ENCODE measurements at regions not wholly inside any gene's neighbourhood (a gene's known extent, or its start where the extent isn't known, plus 50 kb on each side); places are given as distances from the start of the nearest gene placed in this dataset.

DNA sequence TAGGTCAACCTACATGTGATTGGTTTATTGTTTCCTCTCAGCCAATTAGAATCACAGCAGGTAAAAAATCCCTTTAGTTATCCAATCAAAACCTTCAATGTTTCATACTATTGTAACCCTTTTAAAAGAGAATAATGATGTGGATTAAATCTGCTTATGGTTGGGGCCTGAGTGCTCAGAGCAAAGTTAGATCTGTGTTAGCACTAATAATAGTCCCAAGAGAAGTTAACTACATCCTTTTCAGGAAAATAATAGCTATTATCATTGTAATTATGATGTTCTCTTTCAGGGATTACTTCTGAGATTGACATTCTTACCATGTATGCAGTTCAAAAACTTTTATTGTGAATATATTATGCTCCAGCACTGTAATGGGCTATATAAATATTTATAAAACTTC, 262.6 kb upstream of the ARX start:
- ChIA-PET POLR2A (no interaction called here), CTCF (ENCODE audit: low intra/inter-chr PET ratio, low total read pairs) (no interaction called here)
- Histone ChIP-seq H2AFZ (ENCODE audit: low read length) (no peak overlapping the region), H3K4me2 (ENCODE audit: low read depth, low read length) (no peak overlapping the region), H4K20me1 (ENCODE audit: insufficient read depth, low read length) (no peaks in the 10 kb centered on the region), H3K27me3 (ENCODE audit: control insufficient read depth in 1 of 2, insufficient read depth in 2 of 2, low read length in 2 of 2) (no peaks in the 10 kb centered on the region), H3K4me1 (ENCODE audit: insufficient read depth, low read length) (no peaks in the 10 kb centered on the region), H3K9ac (ENCODE audit: insufficient read depth, low read depth, low read length) (no peak overlapping the region), H3K27ac (ENCODE audit: extremely low read length, insufficient read depth, low read length) (no peak overlapping the region), H3K9me3 (ENCODE audit: low read length) (no peaks in the 10 kb centered on the region), H3K4me3 (replicated peaks in 1 of 3; ENCODE audit: insufficient read depth in 1 of 3, low read depth in 2 of 3, low read length in 3 of 3) (no peak overlapping the region), H3K79me2 (ENCODE audit: insufficient read depth, low read length) (no peaks in the 10 kb centered on the region), H3K36me3 (replicated peaks in 1 of 2; ENCODE audit: control insufficient read depth in 1 of 2, insufficient read depth in 2 of 2, low read length in 2 of 2) (no peaks in the 10 kb centered on the region)
- in situ Hi-C loops (cut with HindIII; ENCODE audit: extremely low pct_ligation_motif_present, low pct_unique_long_range_greater_than_20kb) (no loop called here), intact Hi-C loops (cut with micrococcal nuclease; ENCODE audit: unreplicated experiment) (no loop called here)
- BruUV-seq (replicated peaks) = no TSS peak
- FAIRE-seq (no peak), DNase-seq (ENCODE audit: low spot score) (no peak), ATAC-seq (no peak)
- TF ChIP-seq, protein P1, sequence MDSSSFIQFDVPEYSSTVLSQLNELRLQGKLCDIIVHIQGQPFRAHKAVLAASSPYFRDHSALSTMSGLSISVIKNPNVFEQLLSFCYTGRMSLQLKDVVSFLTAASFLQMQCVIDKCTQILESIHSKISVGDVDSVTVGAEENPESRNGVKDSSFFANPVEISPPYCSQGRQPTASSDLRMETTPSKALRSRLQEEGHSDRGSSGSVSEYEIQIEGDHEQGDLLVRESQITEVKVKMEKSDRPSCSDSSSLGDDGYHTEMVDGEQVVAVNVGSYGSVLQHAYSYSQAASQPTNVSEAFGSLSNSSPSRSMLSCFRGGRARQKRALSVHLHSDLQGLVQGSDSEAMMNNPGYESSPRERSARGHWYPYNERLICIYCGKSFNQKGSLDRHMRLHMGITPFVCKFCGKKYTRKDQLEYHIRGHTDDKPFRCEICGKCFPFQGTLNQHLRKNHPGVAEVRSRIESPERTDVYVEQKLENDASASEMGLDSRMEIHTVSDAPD (CRISPR knock-in tag; IDR thresholded peaks at IDR 0.05) = no peak
- TF ChIP-seq DR1 (CRISPR knock-in tag; IDR thresholded peaks at IDR 0.05) (no peak), RFX1 (IDR thresholded peaks at IDR 0.05) (no peak), ZFP82 (CRISPR knock-in tag; IDR thresholded peaks at IDR 0.05; ENCODE audit: borderline replicate concordance) (no peak), ARNT2 (CRISPR knock-in tag; IDR thresholded peaks at IDR 0.05; ENCODE audit: low read depth) (no peak), ZNF496 (CRISPR knock-in tag; IDR thresholded peaks at IDR 0.05; ENCODE audit: insufficient replicate concordance) (no peak), ZNF746 (CRISPR knock-in tag; IDR thresholded peaks at IDR 0.05) (no peak), FOXK1 (CRISPR knock-in tag; IDR thresholded peaks at IDR 0.05; ENCODE audit: borderline replicate concordance, low read depth) (no peak), PAX8 (CRISPR knock-in tag; IDR thresholded peaks at IDR 0.05; ENCODE audit: borderline replicate concordance) (no peak), ZNF160 (CRISPR knock-in tag; IDR thresholded peaks at IDR 0.05) (no peak), MTA1 (CRISPR knock-in tag; IDR thresholded peaks at IDR 0.05; ENCODE audit: borderline replicate concordance) (no peak), FOXC1 (CRISPR knock-in tag; IDR thresholded peaks at IDR 0.05; ENCODE audit: borderline replicate concordance) (no peak), MED8 (CRISPR knock-in tag; IDR thresholded peaks at IDR 0.05; ENCODE audit: insufficient replicate concordance) (no peak)
- TF ChIP-seq, protein P2, sequence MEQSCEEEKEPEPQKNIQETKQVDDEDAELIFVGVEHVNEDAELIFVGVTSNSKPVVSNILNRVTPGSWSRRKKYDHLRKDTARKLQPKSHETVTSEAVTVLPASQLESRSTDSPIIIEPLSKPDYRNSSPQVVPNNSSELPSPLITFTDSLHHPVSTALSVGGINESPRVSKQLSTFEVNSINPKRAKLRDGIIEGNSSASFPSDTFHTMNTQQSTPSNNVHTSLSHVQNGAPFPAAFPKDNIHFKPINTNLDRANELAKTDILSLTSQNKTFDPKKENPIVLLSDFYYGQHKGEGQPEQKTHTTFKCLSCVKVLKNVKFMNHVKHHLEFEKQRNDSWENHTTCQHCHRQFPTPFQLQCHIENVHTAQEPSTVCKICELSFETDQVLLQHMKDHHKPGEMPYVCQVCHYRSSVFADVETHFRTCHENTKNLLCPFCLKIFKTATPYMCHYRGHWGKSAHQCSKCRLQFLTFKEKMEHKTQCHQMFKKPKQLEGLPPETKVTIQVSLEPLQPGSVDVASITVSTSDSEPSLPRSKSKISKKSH (CRISPR knock-in tag; IDR thresholded peaks at IDR 0.05; ENCODE audit: borderline replicate concordance) = no peak
- TF ChIP-seq, protein P3, sequence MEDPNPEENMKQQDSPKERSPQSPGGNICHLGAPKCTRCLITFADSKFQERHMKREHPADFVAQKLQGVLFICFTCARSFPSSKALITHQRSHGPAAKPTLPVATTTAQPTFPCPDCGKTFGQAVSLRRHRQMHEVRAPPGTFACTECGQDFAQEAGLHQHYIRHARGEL (CRISPR knock-in tag; IDR thresholded peaks at IDR 0.05) = no peak
- TF ChIP-seq, protein P4, sequence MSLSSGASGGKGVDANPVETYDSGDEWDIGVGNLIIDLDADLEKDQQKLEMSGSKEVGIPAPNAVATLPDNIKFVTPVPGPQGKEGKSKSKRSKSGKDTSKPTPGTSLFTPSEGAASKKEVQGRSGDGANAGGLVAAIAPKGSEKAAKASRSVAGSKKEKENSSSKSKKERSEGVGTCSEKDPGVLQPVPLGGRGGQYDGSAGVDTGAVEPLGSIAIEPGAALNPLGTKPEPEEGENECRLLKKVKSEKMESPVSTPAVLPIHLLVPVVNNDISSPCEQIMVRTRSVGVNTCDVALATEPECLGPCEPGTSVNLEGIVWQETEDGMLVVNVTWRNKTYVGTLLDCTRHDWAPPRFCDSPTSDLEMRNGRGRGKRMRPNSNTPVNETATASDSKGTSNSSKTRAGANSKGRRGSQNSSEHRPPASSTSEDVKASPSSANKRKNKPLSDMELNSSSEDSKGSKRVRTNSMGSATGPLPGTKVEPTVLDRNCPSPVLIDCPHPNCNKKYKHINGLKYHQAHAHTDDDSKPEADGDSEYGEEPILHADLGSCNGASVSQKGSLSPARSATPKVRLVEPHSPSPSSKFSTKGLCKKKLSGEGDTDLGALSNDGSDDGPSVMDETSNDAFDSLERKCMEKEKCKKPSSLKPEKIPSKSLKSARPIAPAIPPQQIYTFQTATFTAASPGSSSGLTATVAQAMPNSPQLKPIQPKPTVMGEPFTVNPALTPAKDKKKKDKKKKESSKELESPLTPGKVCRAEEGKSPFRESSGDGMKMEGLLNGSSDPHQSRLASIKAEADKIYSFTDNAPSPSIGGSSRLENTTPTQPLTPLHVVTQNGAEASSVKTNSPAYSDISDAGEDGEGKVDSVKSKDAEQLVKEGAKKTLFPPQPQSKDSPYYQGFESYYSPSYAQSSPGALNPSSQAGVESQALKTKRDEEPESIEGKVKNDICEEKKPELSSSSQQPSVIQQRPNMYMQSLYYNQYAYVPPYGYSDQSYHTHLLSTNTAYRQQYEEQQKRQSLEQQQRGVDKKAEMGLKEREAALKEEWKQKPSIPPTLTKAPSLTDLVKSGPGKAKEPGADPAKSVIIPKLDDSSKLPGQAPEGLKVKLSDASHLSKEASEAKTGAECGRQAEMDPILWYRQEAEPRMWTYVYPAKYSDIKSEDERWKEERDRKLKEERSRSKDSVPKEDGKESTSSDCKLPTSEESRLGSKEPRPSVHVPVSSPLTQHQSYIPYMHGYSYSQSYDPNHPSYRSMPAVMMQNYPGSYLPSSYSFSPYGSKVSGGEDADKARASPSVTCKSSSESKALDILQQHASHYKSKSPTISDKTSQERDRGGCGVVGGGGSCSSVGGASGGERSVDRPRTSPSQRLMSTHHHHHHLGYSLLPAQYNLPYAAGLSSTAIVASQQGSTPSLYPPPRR (CRISPR knock-in tag; IDR thresholded peaks at IDR 0.05; ENCODE audit: borderline replicate concordance) = no peak
- TF ChIP-seq, protein P5, sequence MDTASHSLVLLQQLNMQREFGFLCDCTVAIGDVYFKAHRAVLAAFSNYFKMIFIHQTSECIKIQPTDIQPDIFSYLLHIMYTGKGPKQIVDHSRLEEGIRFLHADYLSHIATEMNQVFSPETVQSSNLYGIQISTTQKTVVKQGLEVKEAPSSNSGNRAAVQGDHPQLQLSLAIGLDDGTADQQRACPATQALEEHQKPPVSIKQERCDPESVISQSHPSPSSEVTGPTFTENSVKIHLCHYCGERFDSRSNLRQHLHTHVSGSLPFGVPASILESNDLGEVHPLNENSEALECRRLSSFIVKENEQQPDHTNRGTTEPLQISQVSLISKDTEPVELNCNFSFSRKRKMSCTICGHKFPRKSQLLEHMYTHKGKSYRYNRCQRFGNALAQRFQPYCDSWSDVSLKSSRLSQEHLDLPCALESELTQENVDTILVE (CRISPR knock-in tag; IDR thresholded peaks at IDR 0.05) = no peak

Measured in HepG2 (cell line).